ENCODE measurements at regions not wholly inside any gene's neighbourhood (a gene's known extent, or its start where the extent isn't known, plus 50 kb on each side); places are given as distances from the start of the nearest gene placed in this dataset.
"Not testable (repeated sequence)": the region's sequence is repeated elsewhere in the genome, so short reads cannot be mapped to it uniquely, and the experiment has no call there.

DNA sequence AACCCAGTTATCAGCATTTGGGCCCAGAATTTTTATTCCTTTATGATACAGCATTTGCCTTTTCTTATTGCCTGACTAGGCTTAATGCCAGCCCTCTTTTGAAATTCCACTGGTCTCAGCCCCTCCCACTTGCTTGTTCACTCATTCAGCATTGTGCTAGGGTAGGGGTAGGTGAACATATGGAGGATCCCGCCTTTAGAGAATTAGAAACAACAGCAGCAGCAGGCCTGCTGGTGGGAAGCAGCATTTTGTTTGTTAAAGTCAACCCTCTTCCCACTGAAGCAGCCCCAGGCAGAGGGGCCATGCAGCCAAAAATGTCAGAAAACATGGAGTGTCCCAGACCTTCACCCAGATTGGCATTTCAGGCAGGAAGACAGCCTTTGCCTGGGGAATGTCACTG lies 1355.2 kb downstream of the CDH8 start:
- Histone ChIP-seq H3K4me1 (ENCODE audit: control insufficient read depth, insufficient read depth, low read length) (no peaks in the 10 kb centered on the region), H3K27me3 (ENCODE audit: control insufficient read depth, insufficient read depth, low read length) (no peaks in the 10 kb centered on the region), H3K27ac (ENCODE audit: low read length) (no peak overlapping the region), H3K36me3 (ENCODE audit: control insufficient read depth, insufficient read depth, low read length) (no peaks in the 10 kb centered on the region), H3K4me3 (ENCODE audit: low read length) (no peak overlapping the region), H3K9me3 (ENCODE audit: control insufficient read depth, insufficient read depth, low read length) (no peaks in the 10 kb centered on the region)
- DNase-seq (ENCODE audit: low read depth, low spot score), result no peak
- no CpG with 5 or more reads among the region's 1 CpG for WGBS (ENCODE audit: insufficient coverage, insufficient read length)

DNA sequence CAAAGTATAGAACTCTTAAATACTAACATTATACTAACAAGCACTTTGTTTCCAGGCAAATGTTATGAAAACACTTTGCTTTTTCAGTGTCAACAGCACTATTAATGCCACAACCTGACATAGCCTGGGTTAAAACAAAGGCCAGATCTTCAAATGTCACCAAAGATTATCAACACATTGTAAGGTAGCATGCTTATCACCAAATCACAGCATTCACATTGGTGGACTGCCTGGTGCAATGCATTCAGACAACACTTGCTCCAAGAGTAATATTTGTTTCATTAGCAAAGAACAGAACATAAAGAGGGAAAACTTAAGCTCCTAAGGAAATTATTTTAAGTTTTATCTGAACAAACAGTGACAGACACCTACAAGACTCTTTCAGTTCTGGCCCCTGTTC lies 1361.2 kb downstream of the CDH8 start:
- Histone ChIP-seq H3K27me3 (ENCODE audit: control insufficient read depth, insufficient read depth, low read length) (no peaks in the 10 kb centered on the region), H3K4me1 (ENCODE audit: control insufficient read depth, insufficient read depth, low read length) (no peaks in the 10 kb centered on the region), H3K4me3 (ENCODE audit: low read length) (no peak overlapping the region), H3K9me3 (ENCODE audit: control insufficient read depth, insufficient read depth, low read length) (no peaks in the 10 kb centered on the region), H3K36me3 (ENCODE audit: control insufficient read depth, insufficient read depth, low read length) (no peaks in the 10 kb centered on the region), H3K27ac (ENCODE audit: low read length) (no peak overlapping the region)
- no peak for DNase-seq (ENCODE audit: low read depth, low spot score)

DNA sequence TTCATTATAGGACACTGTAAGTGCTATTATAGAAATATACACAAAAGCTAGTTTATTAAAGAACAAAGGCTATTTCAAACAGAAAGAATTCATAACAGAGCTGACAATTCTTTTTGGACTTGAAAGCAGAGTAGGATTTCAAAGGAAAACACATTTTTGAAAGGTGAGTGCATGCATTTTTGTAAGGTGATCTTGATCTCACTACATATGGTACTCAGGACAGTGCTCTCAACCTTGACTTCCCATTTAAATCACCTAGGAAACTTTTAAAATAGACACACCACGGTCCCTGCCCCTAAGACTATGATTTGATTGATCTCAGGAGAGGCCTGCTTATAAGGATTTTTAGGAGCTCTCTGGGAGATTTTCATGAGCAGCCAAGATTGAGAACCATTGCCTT lies 1362.0 kb downstream of the CDH8 start:
- Histone ChIP-seq H3K4me3 (ENCODE audit: low read length) (no peak overlapping the region), H3K27ac (ENCODE audit: low read length) (no peak overlapping the region), H3K9me3 (ENCODE audit: control insufficient read depth, insufficient read depth, low read length) (no peaks in the 10 kb centered on the region), H3K36me3 (ENCODE audit: control insufficient read depth, insufficient read depth, low read length) (no peaks in the 10 kb centered on the region), H3K27me3 (ENCODE audit: control insufficient read depth, insufficient read depth, low read length) (no peaks in the 10 kb centered on the region), H3K4me1 (ENCODE audit: control insufficient read depth, insufficient read depth, low read length) (no peaks in the 10 kb centered on the region)
- no peak for DNase-seq (ENCODE audit: low read depth, low spot score)
- no CpG with 5 or more reads among the region's 1 CpG for whole genome bisulfite sequencing (ENCODE audit: insufficient coverage, insufficient read length)

DNA sequence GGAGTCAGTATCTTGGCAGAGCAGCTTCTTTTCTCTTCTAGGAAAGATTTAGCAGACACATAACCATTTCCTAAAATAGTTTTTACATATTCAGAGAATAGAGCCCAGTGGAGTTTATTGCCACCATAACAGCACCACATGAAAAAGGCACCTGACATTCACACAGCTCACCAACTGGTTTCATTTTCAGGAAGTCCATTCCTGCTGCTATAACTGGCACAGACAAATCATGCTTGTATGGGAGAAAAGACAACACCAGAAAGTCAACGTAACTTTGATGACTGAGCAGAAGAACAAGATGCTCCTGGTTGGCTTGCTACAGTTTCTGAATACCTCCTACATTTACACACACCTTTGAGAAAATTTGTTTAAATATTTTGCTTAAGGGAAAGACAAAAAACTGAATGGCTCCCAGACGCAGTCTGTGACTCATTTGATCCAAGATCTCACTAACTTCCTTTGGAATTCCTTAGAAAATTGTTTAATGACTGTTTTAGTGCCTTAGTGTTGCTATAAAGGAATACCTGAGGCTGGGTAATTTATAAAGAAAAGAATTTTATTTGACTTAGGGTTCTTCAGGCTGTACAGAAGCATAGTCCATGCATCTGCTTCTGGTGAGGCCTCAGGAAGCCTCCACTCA lies 1380.6 kb downstream of the CDH8 start:
- no peaks in the 10 kb centered on the region for H3K4me1 ChIP-seq (ENCODE audit: control insufficient read depth, insufficient read depth, low read length)
- no CpG with 5 or more reads among the region's 2 CpGs for WGBS (ENCODE audit: insufficient coverage, insufficient read length)
- no peak for DNase-seq (ENCODE audit: low read depth, low spot score)
- H3K9me3 ChIP-seq (ENCODE audit: control insufficient read depth, insufficient read depth, low read length), result no peaks in the 10 kb centered on the region
- H3K4me3 ChIP-seq (ENCODE audit: low read length), result no peak overlapping the region
- no peak overlapping the region for H3K27ac ChIP-seq (ENCODE audit: low read length)
- H3K36me3 ChIP-seq (ENCODE audit: control insufficient read depth, insufficient read depth, low read length), result no peaks in the 10 kb centered on the region
- no peaks in the 10 kb centered on the region for H3K27me3 ChIP-seq (ENCODE audit: control insufficient read depth, insufficient read depth, low read length)

DNA sequence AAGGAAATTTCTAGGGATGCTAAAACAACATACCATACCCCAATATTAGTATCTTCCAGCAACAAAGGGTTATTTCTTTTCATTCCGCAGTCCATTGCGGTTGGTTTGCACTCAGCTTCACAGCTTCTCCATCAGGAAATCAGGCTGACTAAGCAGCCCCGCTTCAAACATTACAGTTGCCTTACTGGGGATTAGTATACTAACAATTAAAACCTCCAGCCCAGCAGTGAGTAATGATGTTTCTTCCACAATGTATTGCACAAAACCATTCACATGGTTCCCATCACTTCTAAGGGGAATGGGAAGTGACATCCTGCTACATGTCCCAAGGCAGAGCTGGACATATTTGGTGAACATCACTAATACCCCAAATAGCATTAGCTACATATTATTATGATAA lies 1384.9 kb downstream of the CDH8 start:
- WGBS (ENCODE audit: insufficient coverage, insufficient read length), result no CpG with 5 or more reads among the region's 3 CpGs
- Histone ChIP-seq H3K27ac (ENCODE audit: low read length) (no peak overlapping the region), H3K36me3 (ENCODE audit: control insufficient read depth, insufficient read depth, low read length) (no peaks in the 10 kb centered on the region), H3K27me3 (ENCODE audit: control insufficient read depth, insufficient read depth, low read length) (no peaks in the 10 kb centered on the region), H3K9me3 (ENCODE audit: control insufficient read depth, insufficient read depth, low read length) (no peaks in the 10 kb centered on the region), H3K4me1 (ENCODE audit: control insufficient read depth, insufficient read depth, low read length) (no peaks in the 10 kb centered on the region), H3K4me3 (ENCODE audit: low read length) (no peak overlapping the region)
- no peak for DNase-seq (ENCODE audit: low read depth, low spot score)

DNA sequence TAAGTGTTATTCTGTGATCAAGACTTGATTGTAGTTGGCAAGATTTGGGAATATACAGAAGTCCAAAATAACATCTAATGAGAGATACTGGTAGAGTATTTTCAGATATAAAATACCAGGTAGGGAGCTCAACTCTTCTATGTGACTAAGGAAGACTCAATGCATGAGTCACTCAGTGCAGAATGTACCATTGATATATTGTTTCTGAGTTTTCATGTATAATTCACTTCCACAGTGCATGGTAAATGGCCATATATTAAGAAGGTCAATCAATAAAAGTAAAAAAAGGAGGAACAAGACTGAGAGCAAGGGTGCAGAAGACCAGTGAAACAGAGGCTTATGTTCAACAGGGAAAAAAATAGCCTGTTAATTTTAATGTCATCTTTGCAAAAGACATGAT lies 1387.9 kb downstream of the CDH8 start:
- H3K4me1 ChIP-seq (ENCODE audit: control insufficient read depth, insufficient read depth, low read length), result no peaks in the 10 kb centered on the region
- H3K36me3 ChIP-seq (ENCODE audit: control insufficient read depth, insufficient read depth, low read length), result no peaks in the 10 kb centered on the region
- no peak overlapping the region for H3K4me3 ChIP-seq (ENCODE audit: low read length)
- no peaks in the 10 kb centered on the region for H3K27me3 ChIP-seq (ENCODE audit: control insufficient read depth, insufficient read depth, low read length)
- H3K27ac ChIP-seq (ENCODE audit: low read length), result no peak overlapping the region
- H3K9me3 ChIP-seq (ENCODE audit: control insufficient read depth, insufficient read depth, low read length), result no peaks in the 10 kb centered on the region
- DNase-seq (ENCODE audit: low read depth, low spot score), result no peak

DNA sequence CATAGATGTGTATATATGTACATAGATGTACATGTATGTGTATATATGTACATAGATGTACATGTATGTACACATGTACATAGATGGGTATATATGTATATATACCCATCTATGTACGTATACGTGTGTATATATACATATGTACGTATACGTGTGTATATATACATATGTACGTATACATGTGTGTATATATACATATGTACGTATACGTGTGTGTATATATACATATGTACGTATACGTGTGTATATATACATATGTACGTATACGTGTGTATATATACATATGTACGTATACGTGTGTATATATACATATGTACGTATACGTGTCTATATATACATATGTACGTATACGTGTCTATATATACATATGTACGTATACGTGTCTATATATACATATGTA lies 1388.8 kb downstream of the CDH8 start:
- H3K27me3 ChIP-seq (ENCODE audit: control insufficient read depth, insufficient read depth, low read length); H3K36me3 ChIP-seq (ENCODE audit: control insufficient read depth, insufficient read depth, low read length); H3K4me1 ChIP-seq (ENCODE audit: control insufficient read depth, insufficient read depth, low read length); H3K9me3 ChIP-seq (ENCODE audit: control insufficient read depth, insufficient read depth, low read length); DNase-seq (ENCODE audit: low read depth, low spot score); H3K27ac ChIP-seq (ENCODE audit: low read length); H3K4me3 ChIP-seq (ENCODE audit: low read length): not testable (repeated sequence)
- WGBS (ENCODE audit: insufficient coverage, insufficient read length), result no CpG with 5 or more reads among the region's 19 CpGs

DNA sequence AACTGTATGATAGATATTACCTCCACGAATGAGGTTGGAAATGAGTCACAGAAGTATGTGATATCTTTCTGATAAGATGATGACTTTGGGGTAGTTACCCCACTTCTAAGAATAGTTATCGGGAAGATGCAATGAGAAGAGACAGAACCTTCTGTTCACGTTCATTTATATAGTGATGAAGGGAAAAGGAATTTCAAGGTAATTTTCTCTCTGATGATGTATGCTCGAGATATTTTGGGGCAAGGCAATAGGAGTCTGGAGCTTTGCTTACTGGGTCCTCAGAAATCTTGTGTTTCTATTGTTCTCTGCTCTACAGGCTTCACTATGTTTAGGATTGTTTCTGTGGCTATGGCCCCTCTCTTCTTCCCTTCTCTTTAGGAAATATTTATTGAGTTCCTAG lies 1389.6 kb downstream of the CDH8 start:
- WGBS (ENCODE audit: insufficient coverage, insufficient read length), result no CpG with 5 or more reads among the region's 4 CpGs
- Histone ChIP-seq H3K4me1 (ENCODE audit: control insufficient read depth, insufficient read depth, low read length) (no peaks in the 10 kb centered on the region), H3K27me3 (ENCODE audit: control insufficient read depth, insufficient read depth, low read length) (no peaks in the 10 kb centered on the region), H3K36me3 (ENCODE audit: control insufficient read depth, insufficient read depth, low read length) (no peaks in the 10 kb centered on the region), H3K27ac (ENCODE audit: low read length) (no peak overlapping the region), H3K4me3 (ENCODE audit: low read length) (no peak overlapping the region), H3K9me3 (ENCODE audit: control insufficient read depth, insufficient read depth, low read length) (no peaks in the 10 kb centered on the region)
- no peak for DNase-seq (ENCODE audit: low read depth, low spot score)

DNA sequence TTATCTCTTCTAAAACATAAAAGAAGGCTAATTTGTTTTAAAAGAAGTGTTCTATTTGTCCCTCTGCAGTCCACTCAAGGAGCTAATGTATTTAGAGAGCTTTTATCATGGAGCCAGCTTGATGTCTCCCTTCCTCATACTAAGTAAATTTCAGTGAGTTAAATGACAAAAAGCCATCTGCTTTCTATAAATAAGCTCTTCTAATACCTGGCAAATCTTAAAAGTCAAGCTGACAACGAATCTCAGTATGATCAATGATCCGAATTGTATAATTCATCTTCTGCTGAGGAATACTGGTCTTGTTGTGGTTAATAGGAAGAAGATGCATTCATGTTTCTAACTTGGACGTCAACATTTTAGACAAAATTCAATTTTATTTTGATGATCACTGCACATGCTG lies 1390.7 kb downstream of the CDH8 start:
- DNase-seq (ENCODE audit: low read depth, low spot score), result no peak

DNA sequence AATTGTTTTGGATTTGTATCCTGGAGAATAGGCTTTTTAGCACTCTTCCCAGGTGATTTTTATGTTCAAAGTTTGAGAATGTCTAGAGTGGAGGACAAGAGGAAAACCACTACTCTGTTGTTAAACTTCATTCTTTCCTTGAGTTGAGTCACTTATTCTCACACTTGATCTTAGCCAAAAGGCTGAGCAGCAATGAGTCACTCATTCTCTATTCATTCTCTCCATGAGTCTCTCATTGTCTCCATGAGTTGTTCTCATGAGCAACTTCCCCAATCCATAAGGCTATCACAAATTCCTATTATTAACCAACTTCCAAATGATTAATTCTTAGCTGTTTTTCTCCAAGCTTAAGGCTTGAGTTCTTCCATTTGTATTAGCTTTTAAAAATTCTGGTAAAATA lies 1393.3 kb downstream of the CDH8 start:
- Histone ChIP-seq H3K27me3 (ENCODE audit: control insufficient read depth, insufficient read depth, low read length) (no peaks in the 10 kb centered on the region), H3K27ac (ENCODE audit: low read length) (no peak overlapping the region), H3K4me3 (ENCODE audit: low read length) (no peak overlapping the region), H3K9me3 (ENCODE audit: control insufficient read depth, insufficient read depth, low read length) (no peaks in the 10 kb centered on the region), H3K4me1 (ENCODE audit: control insufficient read depth, insufficient read depth, low read length) (no peaks in the 10 kb centered on the region), H3K36me3 (ENCODE audit: control insufficient read depth, insufficient read depth, low read length) (no peaks in the 10 kb centered on the region)
- no peak for DNase-seq (ENCODE audit: low read depth, low spot score)

More for the DNA sequence above, 1390.7 kb downstream of the CDH8 start:
- Histone ChIP-seq H3K27ac (ENCODE audit: low read length) (no peak overlapping the region), H3K4me3 (ENCODE audit: low read length) (no peak overlapping the region), H3K36me3 (ENCODE audit: control insufficient read depth, insufficient read depth, low read length) (no peaks in the 10 kb centered on the region), H3K27me3 (ENCODE audit: control insufficient read depth, insufficient read depth, low read length) (no peaks in the 10 kb centered on the region), H3K9me3 (ENCODE audit: control insufficient read depth, insufficient read depth, low read length) (no peaks in the 10 kb centered on the region), H3K4me1 (ENCODE audit: control insufficient read depth, insufficient read depth, low read length) (no peaks in the 10 kb centered on the region)
- no CpG with 5 or more reads among the region's 3 CpGs for WGBS (ENCODE audit: insufficient coverage, insufficient read length)

DNA sequence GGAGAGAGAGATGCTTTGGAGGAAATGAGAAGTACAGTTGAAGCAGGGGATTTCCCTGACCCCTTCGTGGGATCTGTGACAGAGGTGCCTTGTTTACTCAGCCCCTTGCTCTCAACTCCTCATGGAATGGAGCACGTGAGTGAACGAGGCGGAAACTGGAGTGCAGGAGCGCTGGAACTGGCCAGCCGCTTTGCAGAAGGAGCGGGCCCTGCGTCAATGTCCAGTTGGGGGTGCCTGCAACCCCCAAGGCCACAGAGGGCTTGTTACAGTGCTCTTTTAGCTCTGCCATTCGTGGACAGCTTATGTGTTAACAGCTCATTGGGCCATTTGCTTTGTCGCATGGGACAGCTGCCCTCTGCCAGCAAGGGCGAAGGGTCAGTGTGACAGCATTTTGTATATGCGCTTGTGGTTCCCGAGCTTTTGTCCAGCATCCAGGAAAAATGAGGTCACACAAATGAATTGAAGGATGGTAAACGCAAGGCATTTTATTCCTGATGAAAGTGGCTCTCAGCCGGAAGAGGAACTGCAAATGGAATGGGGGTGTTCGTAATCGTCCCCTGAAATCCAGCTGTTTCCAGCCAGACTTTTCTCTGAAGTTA lies 1395.1 kb downstream of the CDH8 start:
- H3K4me3 ChIP-seq (ENCODE audit: low read length), result no peak overlapping the region
- DNase-seq (ENCODE audit: low read depth, low spot score), result no peak
- no peaks in the 10 kb centered on the region for H3K27me3 ChIP-seq (ENCODE audit: control insufficient read depth, insufficient read depth, low read length)
- no peak overlapping the region for H3K27ac ChIP-seq (ENCODE audit: low read length)
- no peaks in the 10 kb centered on the region for H3K9me3 ChIP-seq (ENCODE audit: control insufficient read depth, insufficient read depth, low read length)
- H3K4me1 ChIP-seq (ENCODE audit: control insufficient read depth, insufficient read depth, low read length), result peaks cover 2% of the 10 kb centered on the region; the same call in 1 of the 2 replicates
- H3K36me3 ChIP-seq (ENCODE audit: control insufficient read depth, insufficient read depth, low read length), result no peaks in the 10 kb centered on the region
- WGBS (ENCODE audit: insufficient coverage, insufficient read length), result no CpG with 5 or more reads among the region's 17 CpGs
